IMR-90 (cell line): ENCODE measurements at regions not wholly inside any gene's neighbourhood (a gene's known extent, or its start where the extent isn't known, plus 50 kb on each side); places are given as distances from the start of the nearest gene placed in this dataset.
A peak's percentile ranks its signal among the peaks of the same experiment; 100 is the strongest.

Experiments
- ATAC-seq: fragments of 200-7000 bp; cut with Tn5 transposase; 2 replicates; pipeline ENCODE4 v1.9.1; 2020; ENCODE audit warnings: low read depth, mild to moderate bottlenecking, moderate library complexity
- BruUV-seq: library from RNA; stranded (reverse); fragments of 400-500 nt; replicated peaks from 2 replicates; lab custom pipeline; 2021; lab: Mats Ljungman, UMichigan
- CTCF ChIA-PET: fragments of 300-600 bp; formaldehyde crosslinking; extraction: SDS; loops from one replicate; lab custom pipeline; 2021; ENCODE audit warnings: antibody characterized with exemption; lab: Yijun Ruan, JAX
- POLR2A ChIA-PET: fragments of 300-600 bp; sonication (Branson Sonifier 250); formaldehyde crosslinking; loops from one replicate; lab custom pipeline; 2022; ENCODE audit warnings: antibody characterized with exemption; ENCODE audit not compliant: unreplicated experiment; lab: Charles Lee
- DNase-seq: peaks from one replicate; pipeline ENCODE4 v3.0.0; 2013
- H2AFZ ChIP-seq: replicated peaks from 2 replicates; pipeline ENCODE3; 2013; ENCODE audit warnings: low read length, mild to moderate bottlenecking; ENCODE audit not compliant: poor library complexity
- H2AK5ac ChIP-seq: 2 replicates; pipeline ENCODE4 v1.6.1; 2013; ENCODE audit warnings: low read depth, low read length, inconsistent platforms
- H2AK9ac ChIP-seq: replicated peaks from 2 replicates; pipeline ENCODE3; 2013; ENCODE audit warnings: mild to moderate bottlenecking, low read depth, low read length, moderate library complexity; ENCODE audit not compliant: poor library complexity
- H2BK120ac ChIP-seq: 2 replicates; pipeline ENCODE4 v1.6.1; 2013; ENCODE audit warnings: low read depth, low read length, inconsistent platforms
- H2BK15ac ChIP-seq: 3 replicates; pipeline ENCODE4 v1.6.1; 2013; ENCODE audit warnings: low read depth, low read length, inconsistent platforms
- H2BK20ac ChIP-seq: 2 replicates; pipeline ENCODE4 v1.6.1; 2013; ENCODE audit warnings: low read depth, mild to moderate bottlenecking, inconsistent platforms, low read length, moderate library complexity
- H2BK5ac ChIP-seq: 2 replicates; pipeline ENCODE4 v1.6.1; 2013; ENCODE audit warnings: mild to moderate bottlenecking, low read depth, low read length, inconsistent platforms; ENCODE audit not compliant: poor library complexity, severe bottlenecking
- H3K14ac ChIP-seq: replicated peaks from 2 replicates; pipeline ENCODE4 v1.6.1; 2013; ENCODE audit warnings: low read depth, low read length, inconsistent platforms
- H3K18ac ChIP-seq: 2 replicates; pipeline ENCODE4 v1.6.1; 2013; ENCODE audit warnings: low read depth, low read length, control low read depth
- H3K23ac ChIP-seq: 2 replicates; pipeline ENCODE4 v1.6.1; 2013; ENCODE audit warnings: low read depth, low read length, inconsistent platforms
- H3K27ac ChIP-seq: 2 replicates; pipeline ENCODE4 v1.5.1; 2013; ENCODE audit warnings: mild to moderate bottlenecking, control low read depth, low read length; ENCODE audit not compliant: insufficient read depth
- H3K27me3 ChIP-seq: 2 replicates; pipeline ENCODE4 v1.6.1; 2013; ENCODE audit warnings: low read length; ENCODE audit not compliant: control insufficient read depth, insufficient read depth
- H3K36me3 ChIP-seq: 2 replicates; pipeline ENCODE4 v1.6.1; 2013; ENCODE audit warnings: low read length, mixed read lengths; ENCODE audit not compliant: control insufficient read depth, insufficient read depth
- H3K4ac ChIP-seq: 2 replicates; pipeline ENCODE4 v1.6.1; 2013; ENCODE audit warnings: low read depth, low read length, inconsistent platforms
- H3K4me1 ChIP-seq: 2 replicates; pipeline ENCODE4 v1.6.1; 2013; ENCODE audit warnings: low read length, mixed read lengths; ENCODE audit not compliant: control insufficient read depth, insufficient read depth
- H3K4me2 ChIP-seq: 2 replicates; pipeline ENCODE4 v1.6.1; 2013; ENCODE audit warnings: low read depth, mild to moderate bottlenecking, control low read depth, low read length, moderate library complexity
- H3K4me3 ChIP-seq: 2 replicates; pipeline ENCODE4 v1.5.1; 2013; ENCODE audit warnings: low read depth, mild to moderate bottlenecking, control low read depth, low read length, moderate library complexity; ENCODE audit not compliant: insufficient read depth
- H3K56ac ChIP-seq: 2 replicates; pipeline ENCODE4 v1.6.1; 2013; ENCODE audit warnings: low read length, inconsistent platforms; ENCODE audit not compliant: insufficient read depth; ENCODE audit errors: extremely low read depth
- H3K79me1 ChIP-seq, 2 experiments: 2 replicates each; pipeline ENCODE4 v1.6.1; 2013; ENCODE audit warnings: low read length in 2 of 2, inconsistent platforms in 1 of 2, low read depth in 1 of 2
- H3K9ac ChIP-seq: 2 replicates; pipeline ENCODE4 v1.6.1; 2013; ENCODE audit warnings: low read depth, low read length, control low read depth
- H3K9me1 ChIP-seq: 2 replicates; pipeline ENCODE4 v1.6.1; 2013; ENCODE audit warnings: low read length, inconsistent platforms; ENCODE audit not compliant: insufficient read depth
- H3K9me3 ChIP-seq: 2 replicates; pipeline ENCODE4 v1.6.1; 2013; ENCODE audit warnings: low read length; ENCODE audit not compliant: control insufficient read depth, insufficient read depth
- H4K20me1 ChIP-seq: 2 replicates; pipeline ENCODE4 v1.6.1; 2013; ENCODE audit warnings: low read length, inconsistent platforms; ENCODE audit not compliant: insufficient read depth
- H4K5ac ChIP-seq: 2 replicates; pipeline ENCODE4 v1.6.1; 2013; ENCODE audit warnings: mild to moderate bottlenecking, low read depth, low read length, control low read depth
- H4K8ac ChIP-seq, 2 experiments: 2 replicates each; pipeline ENCODE4 v1.6.1; 2013; ENCODE audit warnings: low read depth in 2 of 2, low read length in 2 of 2, control low read depth in 1 of 2, inconsistent platforms in 1 of 2
- H4K91ac ChIP-seq: 2 replicates; pipeline ENCODE4 v1.6.1; 2013; ENCODE audit warnings: low read depth, low read length, inconsistent platforms; ENCODE audit not compliant: insufficient read depth
- BHLHE40 ChIP-seq: fragments of 150-350 bp; IDR thresholded peaks from 2 replicates; pipeline ENCODE4 v1.6.1; 2016; ENCODE audit warnings: mild to moderate bottlenecking, low read depth, low read length
- CEBPB ChIP-seq: IDR thresholded peaks from 2 replicates; pipeline ENCODE4 v1.6.1; 2012; ENCODE audit warnings: low read depth, low read length, improper control_type of control experiment
- CHD1 ChIP-seq: IDR thresholded peaks from 2 replicates; pipeline ENCODE4 v1.6.1; 2012; ENCODE audit warnings: low read depth, low read length, improper control_type of control experiment
- CTCF ChIP-seq: conservative IDR thresholded peaks from 2 replicates; pipeline ENCODE4 v1.5.1; 2012; ENCODE audit warnings: mild to moderate bottlenecking, low read depth, low read length, improper control_type of control experiment
- ELK1 ChIP-seq: fragments of 150-350 bp; IDR thresholded peaks from 2 replicates; pipeline ENCODE4 v1.6.1; 2016; ENCODE audit warnings: low read depth, mild to moderate bottlenecking, low read length, moderate library complexity, borderline replicate concordance
- MAFK ChIP-seq: IDR thresholded peaks from 2 replicates; pipeline ENCODE4 v1.6.1; 2012; ENCODE audit warnings: low read depth, low read length, improper control_type of control experiment
- MAZ ChIP-seq: IDR thresholded peaks from 2 replicates; pipeline ENCODE4 v1.6.1; 2012; ENCODE audit warnings: low read depth, mild to moderate bottlenecking, low read length, improper control_type of control experiment, moderate library complexity, borderline replicate concordance
- MXI1 ChIP-seq: IDR thresholded peaks from 2 replicates; pipeline ENCODE4 v1.6.1; 2012; ENCODE audit warnings: low read depth, mild to moderate bottlenecking, low read length, moderate library complexity, borderline replicate concordance
- NFE2L2 ChIP-seq: fragments of 150-350 bp; IDR thresholded peaks from 2 replicates; pipeline ENCODE4 v1.6.1; 2016; ENCODE audit warnings: low read depth, mild to moderate bottlenecking, low read length
- RCOR1 ChIP-seq: IDR thresholded peaks from 2 replicates; pipeline ENCODE4 v1.6.1; 2012; ENCODE audit warnings: mild to moderate bottlenecking, low read length, improper control_type of control experiment; ENCODE audit not compliant: insufficient replicate concordance
- RFX5 ChIP-seq: IDR thresholded peaks from 2 replicates; pipeline ENCODE4 v1.8.0; 2012; ENCODE audit warnings: low read depth, mild to moderate bottlenecking, low read length, moderate library complexity
- SMC3 ChIP-seq: fragments of 150-350 bp; IDR thresholded peaks from 2 replicates; pipeline ENCODE4 v1.6.1; 2016; ENCODE audit warnings: low read depth, mild to moderate bottlenecking, antibody characterized with exemption, low read length, moderate library complexity
- USF2 ChIP-seq: fragments of 150-350 bp; IDR thresholded peaks from 2 replicates; pipeline ENCODE4 v1.6.1; 2017; ENCODE audit warnings: mild to moderate bottlenecking, antibody characterized with exemption, low read length, low read depth
- WGBS, 2 experiments: methylation state at CpG; one replicate each; pipeline versions ENCODE4 v1.1.5 to v1.1.7; 2013; ENCODE audit warnings: missing lambda C conversion rate in 2 of 2; ENCODE audit not compliant: insufficient read length in 1 of 2; ENCODE audit errors: extremely low coverage in 2 of 2; 5-methylcytosine and 5-hydroxymethylcytosine counted together
- dilution Hi-C: fragments of 300-500 bp; cut with HindIII; formaldehyde crosslinking; loops from one replicate; pipeline ENCODE4 v1.14.3; 2018; ENCODE audit warnings: low sequenced_read_pairs; ENCODE audit not compliant: unreplicated experiment
- in situ Hi-C: fragments of 300-500 bp; cut with MboI; formaldehyde crosslinking; loops from 3 replicates; pipeline ENCODE4 v1.14.3; 2019; ENCODE audit warnings: low sequenced_read_pairs, inconsistent platforms, mixed read lengths
- intact Hi-C: fragments of 100-400 bp; cut with micrococcal nuclease; formaldehyde crosslinking; loops from 2 replicates; pipeline ENCODE4 v1.10.0; 2022

GRCh38 chr1:208595745-208596144 is 351.6 kb upstream of the PLXNA2 start:
- DNase-seq (peak; percentile 7), ATAC-seq (no peak)
- Histone ChIP-seq H3K4me3 (no peak overlapping the region), H2BK20ac (no peak overlapping the region), H3K23ac (no peak overlapping the region), H4K5ac (no peak overlapping the region), H3K14ac (no peak overlapping the region), H2BK5ac (no peak overlapping the region), H2AK9ac (no peak overlapping the region), H3K9me3 (peaks cover 2% of the 10 kb centered on the region; the same call in 1 of the 2 replicates), H3K56ac (no peak overlapping the region), H3K4me2 (no peak overlapping the region), H3K9ac (no peak overlapping the region), H2BK120ac (no peak overlapping the region), H3K9me1 (no peaks in the 10 kb centered on the region), H3K27me3 (no peaks in the 10 kb centered on the region), H3K36me3 (no peaks in the 10 kb centered on the region), H3K18ac (no peak overlapping the region), H3K4ac (no peak overlapping the region), H4K91ac (no peak overlapping the region), H3K27ac (no peak overlapping the region), H4K20me1 (no peaks in the 10 kb centered on the region), H3K79me1 (no peaks in the 10 kb centered on the region), H3K4me1 (no peaks in the 10 kb centered on the region), H2AFZ (no peak overlapping the region), H2BK15ac (no peak overlapping the region), H2AK5ac (no peak overlapping the region), H4K8ac (no peak overlapping the region)
- intact Hi-C loops (no loop called here), dilution Hi-C loops (no loop called here), in situ Hi-C loops (no loop called here)
- TF ChIP-seq MAFK (no peak), RCOR1 (no peak), USF2 (no peak), BHLHE40 (no peak), CHD1 (no peak), MXI1 (no peak), NFE2L2 (no peak), CTCF (no peak), RFX5 (no peak), MAZ (no peak), ELK1 (no peak), CEBPB (no peak), SMC3 (no peak)
- no TSS peak for BruUV-seq
- WGBS, 2 experiments: 30% methylated on average over 3 of the region's 4 CpGs; no CpG with 5 or more reads in 1 of the 2 experiments
- POLR2A ChIA-PET: no interaction called here
- CTCF ChIA-PET: no interaction called here
